ENCODE measurements at regions not wholly inside any gene's neighbourhood (a gene's known extent, or its start where the extent isn't known, plus 50 kb on each side); places are given as distances from the start of the nearest gene placed in this dataset.

GRCh38 chr3:156617145-156617544, 57.2 kb upstream of the TIPARP start:
- ChIA-PET RAD21 (ENCODE audit: low non-redundant PET in 1 of 2, low total read pairs in 2 of 2, uncharacterized antibody in 2 of 2, unreplicated experiment in 2 of 2) (no interaction called here), CTCF (no interaction called here), POLR2A (interaction anchor here (1.1 kb wide), 1 partner anchor 11 kb away, joined by 3 read pairs; no protein-coding TSS in a partner anchor)
- no peak overlapping the region for H3K27ac ChIP-seq (ENCODE audit: low read depth, low read length)
- H3K36me3 ChIP-seq (ENCODE audit: control insufficient read depth in 1 of 2, insufficient read depth in 2 of 2, low read length in 2 of 2), result no peaks in the 10 kb centered on the region
- BruUV-seq (replicated peaks), result no TSS peak
- peaks cover 0 to 29% of the 10 kb centered on the region in 2 experiments; a peak in 2 of 4 replicates for H3K4me1 ChIP-seq (ENCODE audit: control insufficient read depth in 1 of 2, insufficient read depth in 2 of 2, low read length in 2 of 2)
- H3K27me3 ChIP-seq (ENCODE audit: insufficient read depth, low read length), result no peaks in the 10 kb centered on the region
- no peak for ATAC-seq
- peak overlapping the region; percentile 27 for H2AFZ ChIP-seq (ENCODE audit: low read depth, low read length, poor library complexity, severe bottlenecking)
- H3K9me3 ChIP-seq (ENCODE audit: control insufficient read depth in 1 of 2, insufficient read depth in 1 of 2, low read depth in 1 of 2, low read length in 2 of 2), result no peaks in the 10 kb centered on the region
- no peak for TF ChIP-seq EZH2phosphoT487 (IDR thresholded peaks at IDR 0.05; ENCODE audit: borderline replicate concordance)
- no peak for TF ChIP-seq JUND (IDR thresholded peaks at IDR 0.05)
- no peak for TF ChIP-seq ATF3 (IDR thresholded peaks at IDR 0.05)
- TF ChIP-seq ZNF274 (IDR thresholded peaks at IDR 0.05; ENCODE audit: low read depth, low read length), result no peak
- TF ChIP-seq ELF1 (IDR thresholded peaks at IDR 0.05; ENCODE audit: borderline replicate concordance, low read depth), result no peak
- no peak for TF ChIP-seq REST (IDR thresholded peaks at IDR 0.05; ENCODE audit: low read depth)
- no peaks in the 10 kb centered on the region; the same call in 1 of the 2 replicates for H3K9me2 ChIP-seq (ENCODE audit: insufficient read depth)
- no peaks in the 10 kb centered on the region for H4K20me1 ChIP-seq (ENCODE audit: insufficient read depth)
- no peaks in the 10 kb centered on the region for H3K79me2 ChIP-seq (ENCODE audit: insufficient read depth, low read length)
- DNase-seq (ENCODE audit: low read depth, low spot score), result no peak
- no peak overlapping the region for H3K4me2 ChIP-seq (ENCODE audit: low read length)
- H3K4me3 ChIP-seq (replicated peaks in 1 of 2; ENCODE audit: low read depth in 1 of 2, low read length in 2 of 2), result no peak overlapping the region
- no peak overlapping the region for H3K9ac ChIP-seq (ENCODE audit: low read length)
- intact Hi-C loops (cut with micrococcal nuclease), result no loop called here

All from HCT116 (cell line).